AG04449 (cell line): ENCODE measurements at regions not wholly inside any gene's neighbourhood (a gene's known extent, or its start where the extent isn't known, plus 50 kb on each side); places are given as distances from the start of the nearest gene placed in this dataset.
"Not testable (repeated sequence)": the region's sequence is repeated elsewhere in the genome, so short reads cannot be mapped to it uniquely, and the experiment has no call there.

ENCODE experiments used
- CTCF ChIA-PET: fragments of 350-600 bp; formaldehyde crosslinking; extraction: SDS; loops from one replicate; lab custom pipeline; 2021; ENCODE audit warnings: antibody characterized with exemption; lab: Yijun Ruan, JAX
- POLR2A ChIA-PET: fragments of 400-600, 350-600 bp; formaldehyde crosslinking; extraction: SDS; loops from one replicate; lab custom pipeline; 2020; ENCODE audit warnings: antibody characterized with exemption, inconsistent platforms; lab: Yijun Ruan, JAX
- DNase-seq: peaks from one replicate; pipeline ENCODE4 v3.0.0-alpha.2; 2010; ENCODE audit warnings: low read depth, low spot score
- H3K4me3 ChIP-seq: 2 replicates; pipeline ENCODE4 v1.5.1; 2011; ENCODE audit warnings: low read depth, mild to moderate bottlenecking, control low read depth, low read length
- CTCF ChIP-seq: IDR thresholded peaks from one replicate; pipeline ENCODE4 v1.5.1; 2011; ENCODE audit warnings: mild to moderate bottlenecking, moderate library complexity, low read length, control low read depth, inconsistent platforms; ENCODE audit not compliant: insufficient read depth; ENCODE audit errors: missing control alignments

DNA sequence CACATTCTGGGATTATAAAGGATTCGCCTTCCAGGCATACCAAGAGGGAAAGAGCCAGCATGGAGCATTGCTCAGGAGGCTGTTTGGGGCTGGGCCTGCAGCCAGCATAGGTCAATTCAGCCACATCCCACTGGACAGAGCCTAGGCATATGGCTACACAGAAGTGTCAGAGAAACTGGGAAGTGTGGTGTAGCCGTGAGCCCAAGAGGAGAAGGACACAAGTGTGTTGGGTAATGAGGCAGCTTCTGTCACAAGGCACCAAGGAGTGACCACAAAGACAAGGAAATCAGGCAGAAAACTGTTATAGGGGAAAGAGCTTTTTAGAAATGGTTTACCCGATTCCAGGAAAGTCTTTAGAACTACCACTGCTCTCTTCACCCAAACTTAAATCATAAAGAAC is 178.6 kb upstream of the TBL1X start:
- H3K4me3 ChIP-seq = no peak overlapping the region
- no peak for TF ChIP-seq CTCF
- POLR2A ChIA-PET = no interaction called here
- CTCF ChIA-PET = no interaction called here
- no peak for DNase-seq

DNA sequence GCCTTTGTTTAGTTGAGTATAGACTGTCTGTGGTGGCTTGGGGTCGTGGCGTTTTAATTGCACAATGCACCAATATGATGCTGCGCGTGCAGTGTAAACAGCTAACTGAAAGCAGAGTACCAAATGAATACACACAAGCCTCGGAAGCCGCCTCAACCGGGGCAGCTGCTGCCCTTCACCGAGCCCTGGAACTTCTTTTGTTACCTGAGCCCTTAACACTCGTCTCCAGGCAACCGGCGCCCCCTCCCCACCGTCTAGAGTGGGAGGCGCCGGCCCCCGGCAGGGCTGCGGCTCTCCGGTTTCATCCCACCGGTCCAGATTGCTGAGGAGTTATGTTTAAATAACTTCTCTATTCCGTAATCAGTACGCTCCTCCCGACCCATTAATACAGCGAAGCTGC is 173.2 kb upstream of the TBL1X start:
- no peak overlapping the region for H3K4me3 ChIP-seq
- ChIA-PET POLR2A (no interaction called here), CTCF (no interaction called here)
- DNase-seq = no peak
- TF ChIP-seq CTCF = no peak

DNA sequence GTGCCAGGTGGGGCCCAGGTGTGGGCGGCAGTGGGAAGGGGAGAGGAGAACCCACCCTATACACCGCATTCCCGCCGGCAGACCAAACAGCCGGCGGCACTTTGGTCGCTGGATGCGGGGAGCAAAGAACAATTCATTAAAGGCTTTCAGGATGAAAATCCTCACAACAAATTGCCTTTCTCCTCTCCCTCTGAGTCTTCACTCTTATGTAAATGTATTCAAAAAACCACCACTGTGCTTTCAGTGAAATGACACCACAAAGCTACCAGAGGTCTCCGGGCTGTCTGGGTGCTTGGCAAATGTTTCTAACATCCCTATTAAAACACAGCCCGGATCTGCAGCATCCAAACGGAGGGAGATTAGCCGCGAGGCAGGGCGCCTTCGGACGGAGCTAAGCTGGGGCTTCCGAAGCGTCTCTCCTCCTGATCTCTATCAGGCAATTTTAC is 171.8 kb upstream of the TBL1X start:
- DNase-seq = no peak
- POLR2A ChIA-PET = no interaction called here
- CTCF ChIA-PET = no interaction called here
- H3K4me3 ChIP-seq = no peak overlapping the region
- no peak for TF ChIP-seq CTCF

DNA sequence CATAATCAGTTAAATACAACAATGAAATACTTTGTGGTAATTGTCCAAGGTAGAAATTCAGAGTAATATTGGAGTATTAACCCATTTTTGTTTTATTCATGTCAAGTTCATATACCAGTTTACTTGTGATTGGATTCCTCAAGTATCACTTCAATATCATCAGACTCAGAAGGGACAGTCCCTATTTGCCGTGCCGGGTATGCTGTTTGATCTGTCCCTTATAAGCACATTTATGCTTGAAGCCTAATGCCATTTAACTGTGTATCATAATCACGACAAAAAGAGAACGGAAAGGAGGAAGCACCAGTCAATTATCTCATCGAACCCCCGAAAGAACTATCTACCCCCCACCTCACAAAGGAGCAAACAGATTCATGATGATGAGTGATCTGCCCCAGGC is 171.0 kb upstream of the TBL1X start:
- no peak for DNase-seq
- no peak overlapping the region for H3K4me3 ChIP-seq
- CTCF ChIA-PET = no interaction called here
- TF ChIP-seq CTCF = no peak
- POLR2A ChIA-PET = no interaction called here

GRCh38 chrX:9295551-9295950 is 169.3 kb upstream of the TBL1X start:
- ChIA-PET POLR2A (no interaction called here), CTCF (no interaction called here)
- no peak for TF ChIP-seq CTCF

GRCh38 chrX:9298221-9298620 is 166.6 kb upstream of the TBL1X start:
- POLR2A ChIA-PET = no interaction called here
- CTCF ChIA-PET = no interaction called here
- no peak for TF ChIP-seq CTCF
- H3K4me3 ChIP-seq = no peak overlapping the region
- DNase-seq = no peak

More at GRCh38 chrX:9295551-9295950, 169.3 kb upstream of the TBL1X start:
- no peak overlapping the region for H3K4me3 ChIP-seq
- no peak for DNase-seq

DNA sequence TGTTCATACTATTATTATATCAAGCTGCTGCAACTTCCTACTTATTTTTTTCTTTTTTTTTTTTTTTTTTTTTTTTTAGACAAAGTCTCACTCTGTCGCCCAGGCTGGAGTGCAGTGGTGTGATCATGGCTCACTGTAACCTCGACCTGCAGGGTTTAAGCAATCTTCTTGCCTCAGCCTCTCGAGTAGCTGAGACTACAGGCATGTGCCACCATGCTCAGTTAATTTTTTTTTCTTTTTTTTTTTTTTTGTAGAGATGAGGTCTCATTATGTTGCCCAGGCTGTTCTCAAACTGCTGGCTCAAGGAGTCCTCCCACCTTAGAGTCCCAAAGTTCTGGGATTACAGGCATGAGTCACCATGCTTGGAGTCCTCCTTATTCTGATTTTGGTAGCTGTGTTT is 165.2 kb upstream of the TBL1X start:
- POLR2A ChIA-PET, H3K4me3 ChIP-seq, DNase-seq: not testable (repeated sequence)
- CTCF ChIA-PET = interaction anchor here (0.9 to 1.5 kb wide), 2 partner anchors 13 to 328 kb away, joined by 4 to 5 read pairs; no protein-coding TSS in a partner anchor
